HL-60/S4 treated with phorbol 12-myristate 13-acetate at 8.2 ng/mL for 4 days and 3 days (cell line): ENCODE measurements at regions not wholly inside any gene's neighbourhood (a gene's known extent, or its start where the extent isn't known, plus 50 kb on each side); places are given as distances from the start of the nearest gene placed in this dataset.

ENCODE experiments used
- in situ Hi-C: fragments of 300-500 bp; cut with MboI; formaldehyde crosslinking; loops from 2 replicates; pipeline ENCODE4 v1.15.0; 2022; ENCODE audit warnings: low sequenced_read_pairs

DNA sequence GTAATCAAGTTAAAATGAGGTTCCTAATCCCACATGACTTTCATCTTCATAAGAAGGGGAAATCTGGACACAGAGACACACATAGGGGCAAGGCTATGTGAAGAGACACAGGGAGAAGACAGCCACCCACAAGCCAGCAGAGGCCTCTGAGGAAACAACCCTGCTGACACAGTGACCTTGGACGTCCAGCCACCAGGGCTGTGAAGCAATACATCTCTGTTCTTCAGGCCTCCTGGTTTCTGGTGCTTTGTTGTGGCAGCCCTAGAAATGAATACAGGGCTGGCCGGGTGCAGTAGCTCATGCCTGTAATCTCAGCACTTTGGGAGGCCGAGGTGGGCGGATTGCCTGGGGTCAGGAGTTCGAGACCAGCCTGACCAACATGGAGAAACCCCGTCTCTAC lies 183.9 kb downstream of the CXCL12 start:
- in situ Hi-C loops, result no loop called here

DNA sequence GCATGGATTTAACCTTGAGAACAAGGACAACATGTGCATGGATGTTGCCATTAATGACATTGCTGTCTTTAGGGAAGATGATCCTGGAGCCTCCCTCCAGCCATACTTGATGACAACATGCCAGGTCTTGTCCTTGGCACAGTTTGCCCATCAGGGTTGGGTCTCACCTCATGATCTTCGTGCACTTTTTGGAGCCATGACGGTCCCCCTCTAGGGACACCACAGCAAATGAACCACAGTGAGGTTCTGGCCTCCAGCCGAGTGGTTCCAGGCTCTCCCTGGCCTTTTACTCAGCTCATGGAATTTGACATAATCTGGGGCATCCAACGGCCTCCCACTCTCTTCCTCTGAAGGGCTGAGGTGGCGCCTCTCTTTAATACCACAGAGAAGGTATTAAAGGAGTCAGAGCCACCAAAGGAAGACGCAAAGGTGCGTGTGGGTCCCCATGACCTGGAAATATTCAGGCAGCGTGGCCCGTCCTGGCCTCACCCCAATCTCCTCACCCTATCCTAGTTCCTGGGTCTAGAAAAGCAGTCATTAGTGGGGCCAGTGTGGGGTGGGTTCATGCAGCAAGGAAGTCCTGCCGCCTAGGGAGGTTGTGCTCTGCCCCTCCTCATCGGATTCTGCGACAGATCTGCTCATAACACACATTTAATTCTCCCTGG lies 184.8 kb downstream of the CXCL12 start:
- in situ Hi-C loops, result no loop called here

DNA sequence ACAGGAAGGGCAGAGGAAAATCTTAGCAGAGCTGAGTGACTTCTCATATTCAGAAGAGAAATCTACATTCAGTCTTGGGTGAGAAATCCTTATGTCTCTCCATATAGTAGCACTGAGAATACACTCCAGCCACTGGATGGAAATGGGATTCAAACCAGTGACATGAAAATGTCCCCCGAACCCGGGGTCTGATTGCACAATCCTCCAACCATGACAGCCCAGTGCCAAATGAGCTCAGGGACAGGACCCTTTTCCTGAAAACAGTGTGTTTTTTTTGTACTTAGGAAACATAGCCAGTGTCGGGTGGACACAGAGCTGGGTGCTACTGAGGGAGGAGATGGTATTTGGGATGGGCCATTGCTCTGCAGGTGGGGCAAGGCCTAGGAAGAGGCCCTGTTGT lies 185.6 kb downstream of the CXCL12 start:
- in situ Hi-C loops, result no loop called here

DNA sequence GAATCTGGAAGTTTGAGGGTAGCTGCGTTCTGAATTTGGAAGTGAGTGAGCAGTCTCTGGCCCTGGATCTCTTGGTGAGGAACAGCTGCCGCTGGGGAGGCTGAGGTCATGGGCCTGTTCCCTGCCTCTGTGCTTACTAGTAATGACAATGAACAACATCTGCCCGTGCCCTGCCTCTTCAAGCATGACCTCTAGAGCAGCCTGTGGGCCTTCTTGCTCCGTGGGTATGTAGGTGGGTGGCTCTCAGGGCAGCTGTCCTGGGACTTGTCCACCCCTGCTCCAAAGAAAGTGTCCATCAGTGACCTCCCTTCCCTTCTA lies 186.2 kb downstream of the CXCL12 start:
- in situ Hi-C loops, result no loop called here

DNA sequence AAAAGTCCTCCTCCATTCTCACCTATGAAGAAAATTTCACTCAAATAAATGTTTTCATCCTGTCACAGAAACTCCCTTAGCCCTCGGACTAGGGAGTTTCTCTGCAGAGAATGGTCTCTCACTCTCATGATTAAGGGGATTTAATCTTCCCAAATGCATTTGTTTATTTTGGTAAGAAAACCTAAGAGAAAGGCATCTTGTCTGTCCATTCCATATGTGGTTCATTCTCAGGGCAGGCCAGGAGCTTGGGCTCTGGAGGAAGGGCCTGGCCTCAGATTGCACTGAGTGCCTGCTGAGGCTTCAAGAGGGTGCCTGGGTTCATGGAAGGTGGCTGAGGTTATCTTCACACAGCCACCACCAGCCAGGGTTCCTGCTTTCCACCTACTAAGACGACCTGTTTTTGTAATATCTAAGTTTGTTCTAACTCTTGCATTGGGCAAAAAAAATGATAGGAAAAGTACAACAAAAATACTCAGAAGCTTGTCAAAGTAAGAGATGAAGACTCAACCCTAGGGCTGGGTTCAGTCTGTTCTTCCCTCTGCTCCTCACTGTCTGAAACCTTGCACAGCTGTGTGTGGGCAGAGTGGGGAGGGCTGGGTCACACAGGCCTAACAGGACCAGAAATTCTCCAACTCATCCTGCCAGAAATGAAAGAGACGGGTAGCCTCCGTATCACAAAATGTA lies 186.7 kb downstream of the CXCL12 start:
- in situ Hi-C loops, result no loop called here

DNA sequence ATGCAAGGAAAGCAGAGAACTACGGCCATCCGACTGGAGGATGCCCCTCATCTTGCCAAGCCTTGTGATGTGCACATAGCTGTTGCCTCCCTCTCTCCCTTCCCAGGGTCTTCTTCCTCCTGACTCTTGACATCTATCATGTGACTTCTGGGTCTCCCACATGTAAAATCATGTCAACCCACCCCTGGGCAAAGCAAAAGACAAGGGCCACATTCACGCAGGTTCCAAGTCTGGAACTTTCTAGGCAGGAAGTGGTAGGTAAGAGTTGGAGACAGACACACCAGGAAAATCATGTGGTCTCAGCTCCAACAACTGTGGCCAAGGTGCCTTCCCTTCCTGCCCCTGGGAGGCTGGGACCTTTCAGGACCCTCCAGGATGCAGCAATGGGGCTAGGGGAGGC lies 187.3 kb downstream of the CXCL12 start:
- in situ Hi-C loops, result no loop called here

DNA sequence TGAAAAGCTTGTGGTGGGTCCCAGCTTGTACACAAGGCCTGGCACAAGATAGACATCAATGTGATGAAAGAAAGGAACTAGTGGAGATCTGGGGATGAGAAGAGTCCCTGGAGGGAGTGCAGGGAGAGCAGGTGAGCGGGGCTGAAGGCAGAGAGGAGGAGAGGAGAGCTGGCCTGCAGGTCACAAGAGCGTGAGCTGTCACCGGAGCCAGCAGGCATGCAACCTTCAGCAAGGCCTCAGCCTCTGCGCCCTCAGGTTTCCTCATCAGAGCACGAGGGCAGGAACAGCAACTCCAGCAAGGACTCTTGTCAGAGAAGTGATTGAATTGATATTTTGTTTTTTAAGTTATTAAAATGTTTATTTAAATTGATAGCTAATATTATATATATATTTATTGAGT lies 188.6 kb downstream of the CXCL12 start:
- in situ Hi-C loops, result no loop called here

DNA sequence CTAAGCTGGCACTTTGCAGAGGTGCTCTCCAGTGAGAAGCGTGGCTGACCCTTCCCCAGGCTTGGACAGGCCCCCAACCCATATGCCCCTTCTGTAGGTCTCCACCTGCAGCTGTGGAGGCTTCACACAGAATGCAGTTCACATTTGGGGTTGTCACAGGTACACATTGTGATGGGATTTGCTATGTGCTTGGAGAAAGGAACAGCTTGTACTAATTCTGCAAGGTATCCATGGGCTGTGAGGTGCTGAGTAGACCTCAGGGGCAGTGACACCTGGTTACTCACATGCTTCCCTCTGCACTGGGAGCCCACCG lies 188.9 kb downstream of the CXCL12 start:
- in situ Hi-C loops, result no loop called here

DNA sequence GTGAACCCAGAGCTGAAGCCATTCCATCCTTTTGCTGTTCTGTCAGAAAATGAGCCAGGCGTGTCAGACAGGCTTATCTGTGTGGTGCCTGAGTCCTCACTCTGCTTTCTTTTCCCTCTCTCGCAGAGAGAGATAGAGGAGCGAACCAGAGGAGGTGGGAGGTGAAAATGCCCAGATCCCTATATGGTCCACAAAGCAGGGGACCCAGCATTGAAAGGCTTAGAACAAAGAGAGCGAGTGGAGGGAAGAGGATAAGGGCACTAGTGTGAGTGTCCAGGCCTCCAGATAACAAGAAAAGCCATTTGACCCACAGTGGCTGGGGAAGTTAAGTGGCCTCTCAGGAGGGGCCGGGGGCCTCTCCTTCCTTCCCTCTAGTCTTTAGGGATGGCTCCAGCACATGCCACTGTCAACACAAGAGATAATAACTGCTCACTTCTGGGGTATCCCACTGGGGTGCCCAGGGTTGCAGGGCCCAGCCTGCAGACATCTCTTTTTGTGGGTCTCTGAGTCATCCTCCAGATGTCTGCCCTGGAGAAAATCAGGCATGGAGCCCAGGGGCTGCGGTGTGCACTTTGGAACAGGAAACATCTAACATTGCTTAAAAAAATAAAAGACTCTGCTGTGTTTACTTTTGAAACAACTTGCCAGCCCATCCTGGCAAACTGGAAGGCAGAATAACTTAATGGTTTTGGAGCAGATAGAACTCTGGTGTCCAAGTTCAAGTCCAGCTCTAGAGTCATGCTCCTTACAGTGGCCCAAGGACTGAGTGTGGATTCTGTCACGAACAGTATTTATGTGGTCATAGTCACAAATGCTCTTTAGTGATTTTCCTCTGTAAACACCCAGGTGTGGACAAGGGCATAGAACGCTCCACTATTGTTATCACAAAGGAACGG lies 189.5 kb downstream of the CXCL12 start:
- in situ Hi-C loops, result no loop called here

DNA sequence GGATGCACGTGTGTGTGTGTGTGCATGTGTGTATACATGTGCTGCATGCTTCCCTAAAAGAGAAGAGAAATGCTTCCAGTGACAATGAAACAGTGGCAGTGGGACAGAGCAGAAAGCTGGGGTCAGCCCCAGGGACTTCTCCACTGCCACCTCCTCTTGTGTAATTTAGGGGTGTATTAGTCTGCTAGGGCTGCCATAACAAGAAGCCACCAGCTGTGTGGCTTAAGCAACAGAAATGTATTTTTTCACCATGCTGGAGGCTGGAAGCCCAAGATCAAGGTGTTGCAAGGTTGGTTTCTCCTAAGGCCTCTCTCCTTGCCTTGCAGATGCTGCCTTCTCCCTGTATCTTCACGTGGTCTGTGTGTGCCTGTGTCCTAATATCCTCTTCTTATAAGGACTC lies 190.5 kb downstream of the CXCL12 start:
- in situ Hi-C loops, result no loop called here

DNA sequence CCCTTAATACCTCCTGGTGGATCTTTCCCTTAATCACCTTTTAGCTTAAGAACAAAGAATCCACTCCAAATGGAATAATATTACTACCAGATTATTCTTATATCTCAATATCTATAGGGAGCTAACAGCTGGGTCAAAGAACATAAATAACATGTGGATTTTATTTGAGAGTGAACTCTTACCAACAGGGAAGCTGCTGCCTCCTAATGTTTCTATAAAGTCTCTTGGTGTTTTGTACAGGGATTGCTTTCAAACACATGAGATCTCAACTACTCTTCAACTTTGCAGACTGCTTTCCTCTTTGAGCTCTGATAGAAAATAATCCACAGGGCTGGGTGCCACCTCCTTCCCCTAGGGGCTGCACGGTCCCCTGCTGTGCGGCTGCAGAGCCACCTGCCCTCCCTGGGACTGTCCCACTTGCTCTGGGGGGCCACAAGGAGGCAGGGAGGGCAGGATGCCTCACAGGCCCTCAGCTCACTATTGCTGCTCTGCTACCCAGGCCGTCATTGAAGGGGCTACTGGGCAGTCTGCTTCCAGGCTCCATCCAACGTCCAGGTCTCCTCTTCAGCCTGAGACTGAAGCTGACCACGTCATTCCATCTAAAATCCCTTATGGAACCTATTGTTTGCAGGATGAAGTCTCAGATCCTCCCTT lies 191.2 kb downstream of the CXCL12 start:
- in situ Hi-C loops, result no loop called here

DNA sequence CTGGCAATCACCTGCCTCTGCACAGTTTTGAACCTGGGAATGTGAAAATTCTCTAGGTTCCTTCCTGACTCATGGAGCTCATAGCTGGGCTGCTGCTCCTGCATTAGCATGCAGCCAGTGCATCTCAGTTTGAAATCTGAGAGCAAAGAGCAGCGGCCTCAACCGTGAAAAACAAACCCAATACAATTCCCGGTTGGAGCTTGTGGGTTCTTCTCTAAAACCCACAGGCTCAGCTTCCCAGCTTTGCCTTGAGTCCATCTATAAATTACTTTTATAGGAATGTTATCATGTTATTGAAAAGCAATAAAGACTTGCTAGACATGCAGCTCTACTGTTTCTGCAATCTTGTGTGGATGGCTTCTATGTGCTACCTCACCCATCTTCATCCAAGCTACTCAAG lies 191.7 kb downstream of the CXCL12 start:
- in situ Hi-C loops, result no loop called here

DNA sequence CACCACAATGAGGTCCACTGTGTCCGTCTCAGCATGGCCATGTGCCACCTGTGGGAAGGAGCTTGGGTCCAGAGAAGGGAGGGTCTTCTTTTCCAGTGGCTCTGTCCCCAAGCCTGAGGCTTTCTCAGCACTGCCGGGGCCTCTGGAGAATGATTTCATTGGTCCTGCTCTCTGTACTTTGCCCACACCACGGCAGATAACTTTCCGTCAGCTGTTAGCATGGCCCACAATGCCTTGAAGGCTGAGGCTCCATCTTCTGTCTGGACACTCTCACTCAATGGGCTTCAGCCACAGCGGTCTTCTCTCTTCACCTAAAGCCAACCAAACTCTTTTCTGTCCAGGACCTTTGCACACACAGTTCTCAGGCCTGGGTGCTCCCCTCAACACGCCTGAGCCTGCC lies 192.5 kb downstream of the CXCL12 start:
- in situ Hi-C loops, result no loop called here

DNA sequence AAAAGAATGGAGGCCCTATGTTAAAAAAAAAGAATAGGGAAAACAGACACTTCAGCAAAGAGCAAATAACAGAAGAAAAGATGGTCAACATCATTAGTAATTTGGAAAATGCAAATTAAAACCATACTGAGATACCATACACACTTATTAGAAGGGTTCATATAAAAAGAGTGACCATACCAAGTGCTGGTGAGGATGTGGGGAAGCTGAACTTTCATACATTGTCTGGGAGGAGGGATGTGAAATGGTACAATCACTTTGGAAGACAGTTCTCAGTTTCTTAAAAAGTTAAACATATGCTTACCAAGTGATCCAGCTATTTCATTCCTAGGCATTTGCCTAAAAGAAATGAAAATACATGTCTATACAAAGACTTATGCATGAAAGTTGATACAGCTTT lies 194.4 kb downstream of the CXCL12 start:
- in situ Hi-C loops, result no loop called here

DNA sequence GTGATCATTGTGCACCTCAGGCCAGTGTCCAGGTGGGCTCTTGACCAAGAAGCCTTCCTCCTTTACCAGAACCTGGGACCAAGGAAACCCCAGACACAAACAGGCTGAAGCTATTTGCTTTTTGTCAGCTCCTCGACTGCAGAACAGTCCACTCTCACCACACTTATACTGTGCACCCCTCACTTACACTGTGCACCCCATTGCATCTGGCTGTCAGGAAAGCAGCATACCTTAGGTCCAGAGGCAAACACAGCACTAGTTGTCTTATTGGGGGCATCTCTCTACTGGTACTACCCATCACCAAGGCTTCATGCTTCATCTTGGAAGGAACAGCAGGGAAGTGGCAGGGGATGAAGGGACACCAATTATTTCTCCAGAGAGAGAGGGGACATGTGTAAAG lies 198.1 kb downstream of the CXCL12 start:
- in situ Hi-C loops, result no loop called here

DNA sequence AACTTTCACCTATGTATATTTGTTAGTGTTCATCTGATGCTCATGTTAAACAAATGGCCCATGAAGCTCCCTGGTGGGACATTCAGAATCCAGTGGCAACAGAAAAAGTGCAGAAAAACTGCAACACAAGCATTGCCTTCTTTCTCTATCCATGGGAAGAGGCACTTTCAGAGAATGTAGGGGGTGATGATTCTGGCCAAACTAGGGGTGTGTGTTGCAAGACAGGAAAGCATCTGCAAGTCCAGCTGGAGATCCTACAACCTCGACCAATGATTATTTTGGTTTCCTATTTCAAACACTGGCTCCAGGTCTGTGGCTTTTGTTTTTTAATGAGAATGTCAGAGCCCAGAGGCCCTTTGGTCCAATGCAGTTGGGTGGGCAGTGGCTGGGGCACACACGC lies 198.7 kb downstream of the CXCL12 start:
- in situ Hi-C loops, result no loop called here

DNA sequence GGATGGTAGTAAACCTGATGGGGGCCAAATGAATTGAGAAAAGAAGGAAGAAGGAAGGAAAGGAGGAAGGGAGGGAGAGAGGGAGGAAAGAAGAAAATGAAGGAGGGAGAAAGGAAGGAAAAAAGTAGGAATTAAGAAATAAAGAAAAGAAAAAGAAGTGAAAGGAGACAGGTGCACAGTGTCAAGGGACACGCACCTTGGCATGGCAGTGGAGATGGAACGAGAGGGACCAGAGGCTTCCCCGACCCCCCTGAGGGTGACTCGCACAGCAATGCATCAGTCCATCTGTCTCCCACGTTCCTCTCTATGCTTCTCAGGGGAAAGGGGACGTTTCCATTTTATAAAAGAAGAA lies 199.6 kb downstream of the CXCL12 start:
- in situ Hi-C loops, result no loop called here

DNA sequence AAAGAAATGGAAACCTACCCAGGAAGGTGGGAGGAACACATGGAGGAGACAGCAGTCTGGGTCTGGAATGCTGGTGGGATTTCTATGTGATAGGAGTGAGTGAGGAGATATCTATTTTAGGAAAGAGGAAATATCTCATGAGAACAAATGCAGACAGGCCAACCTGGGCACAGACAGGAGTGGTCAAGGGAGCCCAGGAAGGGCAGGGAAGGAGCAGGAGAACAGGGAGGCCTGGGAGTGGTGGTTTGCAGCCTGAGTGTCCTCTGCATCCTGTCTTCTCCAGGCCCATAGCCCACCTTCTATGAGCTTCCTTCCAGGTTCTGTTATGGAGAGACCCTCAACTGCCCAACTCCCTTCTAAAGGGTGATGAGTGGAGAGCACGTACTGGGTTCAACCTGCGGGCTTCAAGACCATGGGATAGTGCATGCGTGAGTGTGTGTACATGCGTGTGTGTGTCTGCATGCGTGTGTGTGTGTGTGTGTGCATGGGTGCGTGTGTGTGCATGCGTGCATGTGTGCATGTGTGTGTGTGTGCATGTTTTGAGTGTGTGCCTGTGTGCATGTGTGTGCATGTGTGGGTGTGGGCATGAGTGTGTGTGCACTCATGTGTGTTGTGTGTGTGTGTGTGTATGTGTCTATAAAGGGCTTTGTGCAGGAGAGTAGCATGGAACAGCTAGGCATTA lies 200.1 kb downstream of the CXCL12 start:
- in situ Hi-C loops, result no loop called here

DNA sequence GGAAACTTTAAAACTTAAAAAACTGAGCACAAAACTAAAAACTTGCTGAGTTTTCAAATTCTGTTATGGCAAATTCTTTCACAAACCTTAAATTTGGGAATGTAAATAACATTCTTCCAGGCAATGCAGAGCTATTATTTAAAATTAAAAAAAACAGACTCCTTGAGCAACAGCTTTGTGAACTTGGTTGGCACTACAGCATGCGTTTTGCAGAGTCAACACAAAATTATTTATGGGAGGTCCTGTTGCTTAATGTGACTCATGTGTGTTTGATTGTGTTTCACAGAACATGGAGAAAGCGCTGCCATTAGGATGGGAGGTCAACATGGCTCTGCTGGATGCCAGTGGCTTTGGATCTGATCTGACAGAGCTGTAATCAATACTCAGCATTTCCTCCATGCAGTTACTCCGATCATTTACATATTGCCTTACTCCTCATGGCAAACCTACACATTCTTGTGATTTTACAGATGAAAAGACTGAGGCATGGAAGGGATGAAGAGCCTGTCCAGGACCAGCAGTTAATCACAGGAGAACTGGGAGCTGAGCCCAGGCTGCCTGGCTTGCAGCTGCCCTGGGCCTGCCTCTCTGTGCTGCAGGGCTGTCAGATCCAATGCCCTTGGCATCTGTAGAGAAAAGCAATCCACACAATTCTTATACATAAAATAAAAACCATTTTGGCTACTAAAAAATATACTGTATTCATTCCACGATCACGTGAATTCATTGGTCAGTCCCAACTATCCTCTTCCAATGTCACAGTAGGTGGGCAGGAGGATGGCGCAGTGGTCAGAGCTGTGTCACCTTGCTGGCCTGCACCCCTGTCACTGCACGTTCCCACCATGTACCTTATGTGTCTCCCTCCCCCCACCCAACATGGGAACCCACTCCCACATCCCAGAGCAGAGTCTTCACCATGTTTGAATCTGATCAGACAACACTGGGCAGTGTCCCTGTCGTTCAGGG lies 200.9 kb downstream of the CXCL12 start:
- in situ Hi-C loops, result no loop called here

DNA sequence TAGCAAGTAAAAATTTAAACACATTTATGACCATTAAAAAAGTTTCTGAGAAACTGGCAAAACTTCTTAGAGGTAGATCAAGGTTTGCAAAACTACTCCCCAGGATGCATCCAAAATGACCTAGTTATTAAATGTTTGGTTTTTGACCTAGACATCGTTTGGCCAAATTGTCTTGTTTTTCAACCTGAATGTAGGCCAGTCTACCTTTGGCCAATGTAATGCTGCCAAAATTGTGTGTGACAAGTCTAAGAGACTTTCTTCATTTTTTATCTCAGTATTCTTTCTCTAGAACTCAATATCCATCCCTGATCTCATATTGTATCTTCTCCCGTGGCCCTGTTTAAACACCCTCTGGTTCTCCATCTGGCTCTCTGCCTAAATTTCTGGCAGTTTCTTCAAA lies 202.0 kb downstream of the CXCL12 start:
- in situ Hi-C loops, result no loop called here
